ENCODE measurements at regions not wholly inside any gene's neighbourhood (a gene's known extent, or its start where the extent isn't known, plus 50 kb on each side); places are given as distances from the start of the nearest gene placed in this dataset.

DNA sequence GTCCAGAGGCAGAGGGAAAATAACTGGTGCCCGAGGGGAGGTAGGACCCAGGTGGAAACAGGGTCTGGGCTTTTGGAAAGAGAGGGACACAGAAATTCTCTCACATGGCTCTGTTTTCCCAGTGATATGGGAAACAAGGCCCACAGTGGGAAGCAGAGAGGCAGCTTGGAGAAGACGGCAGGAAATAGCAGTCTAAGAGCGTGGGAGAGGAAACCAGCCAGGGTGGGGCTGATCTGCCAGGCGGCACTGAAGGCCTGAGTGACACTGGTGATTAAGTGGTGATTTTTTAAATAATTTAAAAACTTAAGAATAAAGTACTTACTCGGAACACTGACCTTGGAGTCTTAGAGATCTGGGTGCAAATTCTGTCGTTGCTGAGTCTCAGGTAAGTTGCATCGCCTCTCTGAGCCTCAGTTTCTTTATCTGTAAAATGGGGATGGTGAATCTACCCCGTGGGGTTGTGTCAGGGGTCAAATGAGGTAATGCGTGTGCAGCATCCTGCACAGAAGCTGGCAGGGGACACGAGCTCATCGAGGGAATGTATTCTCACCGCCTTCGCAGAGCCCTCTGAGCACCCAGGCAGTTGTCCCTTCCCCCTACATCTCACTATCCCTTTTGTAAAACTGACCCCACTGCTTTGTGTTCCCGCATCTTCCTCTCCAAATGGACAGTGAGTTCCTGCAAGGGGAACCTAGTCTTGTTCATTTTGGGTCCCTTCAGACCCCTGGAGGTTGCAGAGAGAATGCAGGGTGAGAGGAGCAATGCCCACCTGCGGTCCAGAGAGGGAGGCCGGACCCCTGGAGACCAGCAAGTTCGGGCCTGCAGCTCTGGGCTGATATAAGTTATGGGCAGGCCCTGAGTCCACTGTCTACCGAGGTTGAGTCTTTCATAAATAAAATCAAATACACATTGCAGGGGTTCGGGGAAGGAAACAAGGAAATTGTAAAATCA, 228.6 kb upstream of the PMEPA1 start:
- no peak for DNase-seq

DNA sequence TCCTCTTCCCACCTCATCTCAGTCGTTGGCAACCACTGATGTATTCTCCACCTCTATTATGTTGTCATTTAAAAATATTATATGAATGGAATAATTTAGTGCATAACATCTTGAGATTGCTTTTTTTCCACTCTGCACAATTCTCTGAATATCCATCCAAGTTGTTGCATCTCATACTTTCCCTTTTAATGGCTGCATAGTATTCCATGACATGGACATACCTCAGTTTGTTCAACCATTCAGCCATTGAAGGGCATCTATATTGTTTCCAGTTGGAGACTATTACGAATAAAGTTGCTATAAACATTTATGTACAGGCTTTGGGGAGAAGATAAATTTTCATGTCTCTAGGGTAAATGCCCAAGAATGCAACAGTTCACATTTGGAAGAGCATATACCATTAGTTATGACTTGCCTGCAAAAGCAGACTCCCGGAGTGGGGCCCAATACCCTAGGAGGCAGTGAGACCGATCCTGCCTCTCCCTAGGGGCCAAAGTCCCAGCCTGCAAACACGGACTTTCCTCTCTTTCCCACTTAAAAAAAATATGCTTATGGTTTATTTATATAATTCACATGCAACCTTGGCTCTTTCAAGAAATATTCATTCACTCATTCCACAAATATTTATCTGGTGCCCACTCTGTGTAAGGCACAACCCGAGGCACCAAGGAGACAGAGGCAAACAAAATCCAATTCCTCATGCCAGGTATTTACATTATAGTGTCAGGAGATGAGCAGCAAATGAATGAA, 227.0 kb upstream of the PMEPA1 start:
- no peak for DNase-seq

DNA sequence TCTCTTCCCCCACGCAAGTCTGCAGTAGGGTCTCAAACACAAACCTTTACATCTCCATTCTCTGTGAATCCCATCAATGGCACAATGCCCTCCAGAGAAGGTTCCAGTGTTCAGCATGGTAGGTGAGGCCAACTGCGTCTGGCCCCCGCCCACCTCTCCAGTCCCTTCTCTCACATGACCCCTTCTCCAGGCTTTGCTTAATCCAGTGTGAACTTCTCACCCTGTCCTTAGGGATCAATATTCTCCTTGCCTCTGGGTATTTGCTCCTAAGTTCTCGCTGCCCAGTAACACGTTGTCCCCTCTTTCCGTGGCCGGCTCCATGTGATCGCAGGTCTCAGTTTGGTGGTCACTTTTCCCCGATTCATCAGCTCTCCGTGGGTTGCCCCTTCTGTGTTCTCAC, 225.1 kb upstream of the PMEPA1 start:
- DNase-seq, result no peak

DNA sequence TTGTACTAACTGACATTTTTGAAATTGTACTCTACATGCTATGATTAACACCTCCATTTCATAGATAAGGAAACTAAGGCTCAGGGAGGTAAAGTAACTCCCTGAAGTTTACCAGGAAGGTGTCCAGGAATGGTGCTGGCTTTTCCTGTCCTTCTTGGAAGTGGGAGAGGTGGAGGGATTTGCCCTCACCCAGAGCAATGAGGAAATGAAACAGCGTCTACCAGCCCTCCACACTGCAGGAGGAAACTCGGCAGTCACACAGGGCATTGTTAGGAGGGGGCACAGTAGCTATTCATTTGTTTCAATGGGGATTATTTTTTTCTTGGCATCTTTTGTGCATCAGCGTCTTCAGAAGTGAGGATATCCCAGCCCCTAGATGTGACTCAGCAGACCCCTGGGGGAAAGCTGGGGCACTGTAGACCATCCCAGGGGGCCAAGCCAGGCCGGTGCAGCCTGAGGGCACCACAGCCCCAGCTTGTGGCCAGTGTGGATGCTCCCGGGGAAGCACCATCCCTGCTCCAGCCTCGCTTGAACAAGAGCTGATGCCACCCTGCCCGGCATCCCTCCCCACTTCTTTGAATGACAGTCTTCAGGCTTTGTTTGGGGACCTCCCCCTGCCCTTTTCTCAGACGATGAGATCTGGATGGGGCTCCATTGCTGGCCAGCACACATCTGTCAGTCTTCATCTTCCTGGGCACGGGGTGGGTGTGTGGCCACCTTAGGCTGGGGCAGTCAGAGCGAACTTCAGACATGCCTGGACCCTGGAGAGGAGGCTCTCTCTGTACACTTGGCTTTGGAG, 224.4 kb upstream of the PMEPA1 start:
- no peak for DNase-seq

DNA sequence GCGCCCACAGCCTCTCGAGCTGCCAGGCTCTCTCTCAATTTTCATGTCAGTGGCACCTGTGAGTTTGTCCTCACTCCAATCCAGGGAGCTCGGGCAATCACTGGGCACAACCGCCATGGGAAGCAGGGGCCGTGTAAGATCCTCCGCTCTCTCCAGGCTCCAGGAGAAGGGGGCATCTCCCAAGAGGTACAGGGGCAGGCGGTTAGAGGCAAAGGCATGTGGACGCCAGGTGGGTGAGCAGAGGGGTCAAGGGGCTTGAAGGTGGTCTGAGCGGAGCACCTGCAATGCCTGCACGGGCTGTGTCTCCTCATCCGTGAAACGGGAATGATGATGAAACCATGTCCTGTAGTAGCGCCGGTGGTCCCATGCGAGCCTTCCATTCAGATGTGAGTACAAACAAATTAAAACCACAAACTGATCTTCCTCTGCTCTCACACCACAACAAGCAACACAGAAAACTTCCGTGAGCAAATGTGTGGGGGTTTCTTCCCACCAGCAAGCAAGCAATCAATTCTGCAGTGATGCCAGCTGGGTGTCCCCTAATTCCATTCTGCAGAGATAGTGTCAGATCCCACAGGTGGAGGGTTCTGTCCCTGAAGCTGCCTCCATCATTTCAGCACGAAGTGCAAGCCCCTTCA, 222.5 kb upstream of the PMEPA1 start:
- no peak for DNase-seq

DNA sequence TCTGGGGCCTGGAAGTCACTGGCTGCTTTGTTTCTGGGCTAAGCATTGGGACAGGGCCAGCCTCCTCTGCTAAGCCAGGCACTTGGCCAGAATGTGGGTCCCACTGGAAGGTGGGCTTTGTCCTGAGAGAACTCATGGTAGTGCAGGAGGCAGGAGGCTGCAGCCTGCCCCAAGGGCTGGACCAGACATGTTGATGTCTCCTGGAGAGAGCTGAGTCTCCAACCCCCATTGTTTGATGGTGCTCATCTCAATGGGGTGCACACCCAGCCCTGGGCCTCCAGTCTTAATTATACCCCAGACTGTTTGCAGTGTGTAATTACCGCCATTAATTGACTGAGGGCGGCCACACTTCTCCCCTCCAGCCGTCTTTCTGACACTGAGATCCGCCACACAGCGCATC, 220.5 kb upstream of the PMEPA1 start:
- no peak for DNase-seq

DNA sequence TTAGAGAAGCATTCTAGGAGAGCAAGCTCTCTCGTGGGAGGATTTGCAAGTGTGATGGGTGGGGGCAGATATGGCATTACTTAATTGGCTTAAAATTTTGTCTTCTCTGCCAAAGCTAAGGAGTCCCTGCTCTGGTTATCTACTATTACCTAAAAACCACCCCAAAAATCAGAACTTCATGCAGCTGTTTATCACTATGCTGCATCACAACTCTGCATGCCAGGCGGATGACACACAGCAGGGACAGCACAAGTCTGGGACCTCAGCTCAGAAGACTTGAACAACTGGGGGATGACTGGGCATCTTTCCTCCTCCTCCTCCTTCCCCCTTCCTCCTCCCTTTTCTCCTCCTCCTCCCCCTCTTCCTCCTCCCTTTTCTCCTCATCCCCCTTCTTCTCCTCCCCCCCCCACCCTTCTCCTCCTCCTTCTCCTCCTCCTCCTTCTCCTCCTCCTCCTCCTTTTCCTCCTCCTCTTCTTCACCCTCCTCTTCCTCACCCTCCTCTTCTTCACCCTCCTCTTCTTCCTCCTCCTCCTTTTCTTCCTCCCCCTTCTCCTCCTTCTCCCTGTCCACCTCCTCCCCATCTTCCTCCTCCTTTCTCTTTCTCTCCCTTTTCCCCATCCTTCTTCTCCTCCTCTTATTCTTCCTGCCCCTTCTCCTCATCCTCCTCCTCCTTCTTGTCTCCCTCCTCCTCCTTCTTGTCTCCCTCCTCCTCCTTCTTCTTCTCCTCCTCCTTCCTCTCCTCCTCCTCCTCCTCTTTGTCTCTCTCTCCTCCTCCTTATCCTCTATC, 218.6 kb upstream of the PMEPA1 start:
- no peak for DNase-seq

DNA sequence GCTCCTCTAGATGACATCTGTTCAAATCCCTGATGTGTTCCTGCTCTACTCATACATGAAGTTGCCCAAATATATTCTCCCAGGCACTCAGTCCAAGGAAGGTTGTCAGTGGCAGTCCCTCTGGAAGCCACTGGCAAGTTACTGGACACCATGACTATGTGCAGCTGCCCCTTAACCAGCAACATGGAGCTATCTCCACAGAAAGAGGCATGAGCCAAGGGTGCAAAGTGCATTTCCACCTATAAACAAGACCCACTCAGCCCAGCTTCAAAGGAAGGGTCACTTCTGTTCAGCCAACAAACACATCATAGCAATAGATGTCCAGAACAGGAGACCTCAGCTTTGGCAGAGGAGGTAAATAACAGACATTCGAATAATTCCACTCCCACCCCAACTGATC, 217.6 kb upstream of the PMEPA1 start:
- DNase-seq, result no peak

DNA sequence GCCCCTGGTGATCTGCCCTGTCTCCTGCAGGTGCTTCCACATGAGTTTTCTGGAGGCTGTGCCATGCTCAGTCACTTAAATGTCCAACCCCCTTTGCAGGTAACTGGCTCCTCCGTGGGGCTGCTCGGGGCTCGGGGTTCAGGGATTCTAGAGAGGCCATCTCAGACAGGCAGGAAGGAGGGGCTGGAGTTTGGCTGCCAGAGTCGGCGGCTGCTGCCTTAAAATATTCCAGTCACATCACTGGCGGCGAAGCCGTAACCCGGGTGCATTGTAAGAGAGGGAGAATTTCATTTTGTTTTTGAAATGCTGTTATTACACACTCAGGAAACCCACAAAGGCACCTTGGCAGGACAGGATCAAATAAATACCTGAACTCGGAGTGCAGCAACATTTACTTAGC, 212.9 kb upstream of the PMEPA1 start:
- DNase-seq, result no peak

DNA sequence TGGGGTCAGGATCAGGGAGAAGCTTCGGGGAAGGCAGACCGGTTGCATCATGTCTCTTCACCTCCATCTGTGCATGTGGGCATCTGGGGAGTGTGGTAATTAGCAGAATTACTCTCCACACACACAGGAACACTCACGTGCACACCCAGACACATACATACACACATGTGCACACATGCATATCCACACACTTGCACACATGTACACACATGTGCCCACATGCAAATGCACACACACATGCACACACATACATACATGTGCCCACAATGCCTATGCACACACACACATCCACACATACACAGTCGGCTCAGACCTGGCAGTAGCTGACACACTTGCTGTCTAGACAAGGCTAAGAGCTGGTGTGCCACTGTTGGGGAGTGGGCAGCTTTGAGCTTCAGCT, 212.3 kb upstream of the PMEPA1 start:
- DNase-seq, result no peak

DNA sequence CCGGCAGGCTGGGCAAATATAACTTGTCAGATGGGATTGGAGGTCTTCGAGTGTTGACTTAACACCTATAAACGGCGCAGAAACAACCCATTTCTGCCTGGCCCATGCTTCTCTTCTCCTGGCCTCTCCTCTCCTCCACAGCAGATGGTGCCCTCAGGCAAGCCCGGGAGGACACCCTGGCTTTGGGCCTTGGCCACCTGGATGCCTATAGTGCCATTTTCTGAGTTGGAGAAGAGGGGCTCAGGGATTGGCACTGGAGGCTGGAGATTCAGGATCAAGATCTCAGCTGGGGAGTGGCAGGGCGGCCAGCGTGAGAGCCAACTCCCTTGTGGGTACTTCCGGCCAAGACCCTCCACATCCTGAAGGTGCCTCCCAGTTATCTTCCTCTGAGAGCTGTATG, 211.9 kb upstream of the PMEPA1 start:
- peak; percentile 7 for DNase-seq

DNA sequence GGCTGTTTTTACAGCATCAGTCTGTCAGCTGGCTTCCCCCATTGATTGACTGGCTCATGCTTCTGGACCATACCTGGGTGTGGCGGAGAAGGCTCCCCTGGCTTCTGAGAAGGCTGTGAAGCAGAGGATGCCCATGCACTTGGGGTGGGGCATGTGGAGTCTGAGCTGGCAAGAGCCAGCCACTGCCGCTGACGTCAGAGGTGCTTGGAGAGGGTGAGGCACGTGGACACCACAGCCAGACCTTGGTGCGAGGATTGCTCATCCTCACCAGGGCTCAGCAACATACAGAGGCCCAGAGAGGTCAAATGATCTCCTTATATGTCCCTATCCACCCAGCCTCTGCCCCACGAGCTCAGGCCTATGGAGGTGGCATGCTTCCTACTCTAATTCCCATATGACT, 211.2 kb upstream of the PMEPA1 start:
- no peak for DNase-seq

DNA sequence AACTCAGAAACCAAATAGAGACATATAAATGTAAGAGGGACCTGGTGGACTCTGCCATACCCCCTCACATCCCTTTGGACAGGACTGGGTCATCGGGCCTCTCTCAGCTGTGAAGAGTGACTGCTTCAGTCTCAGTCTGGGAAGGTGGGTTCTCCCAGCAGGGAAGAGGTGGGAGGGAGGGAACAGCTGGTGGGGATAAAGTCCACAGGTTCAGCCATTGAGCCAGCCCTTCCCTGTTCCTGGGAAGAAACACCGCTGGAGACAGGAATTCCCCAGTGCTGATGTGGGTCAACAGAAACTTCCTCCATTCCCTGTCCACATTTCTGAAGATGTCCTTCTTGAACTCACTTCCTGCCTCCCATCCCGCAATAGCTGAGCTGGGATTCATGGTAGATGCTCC, 209.2 kb upstream of the PMEPA1 start:
- DNase-seq, result no peak

DNA sequence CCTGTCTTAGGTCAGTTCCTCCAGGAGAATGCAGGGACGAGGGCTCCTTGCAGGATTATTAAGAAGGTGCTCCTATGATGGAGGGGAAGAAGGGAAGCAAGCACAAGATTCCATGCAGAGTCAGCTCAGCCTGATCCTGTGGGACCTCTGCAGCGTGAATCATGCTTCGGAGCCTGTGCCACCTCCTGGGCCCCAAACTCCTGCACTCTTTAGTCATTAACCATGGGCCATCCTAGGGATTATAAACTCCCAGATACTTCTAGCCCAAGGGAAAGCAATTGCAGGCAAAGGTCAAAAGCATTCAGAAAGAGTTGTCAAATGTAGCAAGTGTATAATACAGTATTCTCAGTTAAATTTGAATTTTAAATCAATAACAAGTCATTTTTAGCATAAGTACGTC, 208.7 kb upstream of the PMEPA1 start:
- DNase-seq, result no peak

DNA sequence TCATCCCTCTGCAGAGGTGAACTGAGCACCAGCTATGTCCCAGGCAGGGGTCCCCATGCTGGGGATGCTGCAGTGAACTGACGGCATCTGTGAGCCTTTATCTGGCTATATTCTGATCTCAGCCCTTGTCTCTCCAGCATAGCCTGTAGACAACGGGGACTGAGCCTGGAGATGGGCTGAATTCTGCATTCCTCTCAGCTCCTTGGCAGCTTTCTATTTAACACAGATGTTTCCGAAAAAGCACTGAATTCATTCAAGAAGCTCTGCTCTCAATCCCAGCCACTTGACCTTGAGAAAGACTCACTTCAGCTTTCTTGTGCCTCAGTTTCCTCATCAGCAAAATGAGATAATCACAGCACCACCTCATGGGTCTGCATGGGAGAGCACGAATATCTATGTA, 204.4 kb upstream of the PMEPA1 start:
- DNase-seq, result no peak

DNA sequence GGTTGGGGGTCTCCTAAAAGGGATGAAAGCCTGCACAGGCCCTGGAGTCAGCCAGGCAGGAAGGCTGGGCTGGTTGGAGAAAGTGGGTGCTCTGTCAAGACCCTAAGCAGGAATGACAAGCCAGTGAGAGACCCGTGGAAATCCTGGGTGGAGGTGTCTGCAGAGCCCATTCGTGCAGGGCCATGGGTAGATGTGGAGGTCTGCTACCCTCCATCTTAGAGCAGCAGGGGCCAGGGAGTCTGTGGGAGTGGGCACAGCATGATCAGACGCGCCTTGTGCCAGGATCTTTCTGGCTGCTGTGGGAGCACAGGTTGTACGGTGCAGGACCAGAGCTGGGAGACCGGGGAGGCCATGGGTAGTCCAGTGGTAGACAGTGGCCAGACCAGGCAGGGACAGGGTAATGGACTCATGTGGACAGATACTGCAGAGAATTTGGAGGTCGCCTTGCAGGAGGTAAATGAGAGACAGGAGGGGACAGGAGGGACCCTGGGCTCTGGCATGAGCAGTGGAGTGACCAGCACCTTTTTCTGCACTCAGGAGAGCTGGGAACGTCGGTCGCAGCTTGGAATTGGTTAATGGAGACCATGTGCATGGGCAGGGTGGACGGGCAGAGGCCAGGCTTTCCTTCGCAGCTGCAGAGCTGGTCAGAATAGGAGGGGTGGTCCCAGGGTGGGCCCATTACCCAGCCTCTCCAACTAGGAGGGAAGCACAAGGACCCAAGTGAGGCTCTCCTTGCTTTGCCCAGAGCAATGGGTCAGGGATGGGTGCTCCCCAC, 203.5 kb upstream of the PMEPA1 start:
- no peak for DNase-seq

DNA sequence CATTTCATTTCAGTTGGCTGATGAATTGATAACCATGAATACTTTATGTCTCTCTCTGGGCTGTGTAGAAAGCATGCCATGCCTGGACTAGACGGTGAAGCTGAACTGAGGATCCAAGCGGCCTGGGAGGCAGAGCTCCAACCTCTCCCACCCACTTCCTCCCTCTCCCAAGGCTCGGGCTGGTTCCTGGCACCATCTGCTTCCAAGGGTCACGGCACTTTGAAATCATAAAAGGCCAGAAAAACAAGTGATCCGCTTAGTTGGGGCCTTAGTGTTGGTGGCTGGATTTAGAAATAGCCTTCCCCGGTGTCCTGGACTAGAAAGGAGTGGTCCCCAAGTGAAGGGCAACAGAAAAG, 202.4 kb upstream of the PMEPA1 start:
- no peak for DNase-seq

DNA sequence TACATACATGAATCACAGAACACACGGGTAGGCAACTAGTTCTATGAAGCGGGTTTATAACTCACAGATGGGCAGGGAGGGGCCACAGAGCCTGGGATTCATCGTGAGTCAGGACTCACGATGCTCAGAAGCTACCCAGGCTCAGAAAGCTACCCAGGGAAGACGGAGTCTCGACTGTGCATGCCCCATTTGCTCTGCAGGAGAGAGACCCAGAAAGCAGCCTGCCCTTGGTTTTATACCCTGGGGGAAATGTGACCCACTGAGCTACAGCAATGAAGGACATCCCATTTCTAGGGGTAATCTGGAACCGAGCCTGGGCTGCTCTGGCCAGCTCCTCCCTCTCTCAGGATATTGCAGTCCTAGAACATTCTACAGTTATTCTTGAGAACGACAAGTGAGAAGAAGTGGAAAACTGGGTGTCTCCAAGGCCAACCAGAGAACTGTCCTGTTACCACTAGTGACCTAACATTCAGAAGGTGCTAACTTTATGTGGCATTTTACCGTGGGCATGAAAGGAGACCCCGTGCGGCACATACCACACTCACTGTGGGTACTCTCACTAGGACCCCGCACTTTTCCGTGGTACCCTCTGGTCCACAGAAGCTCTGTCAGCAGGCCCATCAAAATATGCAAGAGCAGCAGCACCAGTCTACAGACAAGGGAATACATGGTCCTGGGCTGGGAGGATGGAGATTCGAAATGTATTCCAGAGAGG, 201.9 kb upstream of the PMEPA1 start:
- DNase-seq, result no peak

DNA sequence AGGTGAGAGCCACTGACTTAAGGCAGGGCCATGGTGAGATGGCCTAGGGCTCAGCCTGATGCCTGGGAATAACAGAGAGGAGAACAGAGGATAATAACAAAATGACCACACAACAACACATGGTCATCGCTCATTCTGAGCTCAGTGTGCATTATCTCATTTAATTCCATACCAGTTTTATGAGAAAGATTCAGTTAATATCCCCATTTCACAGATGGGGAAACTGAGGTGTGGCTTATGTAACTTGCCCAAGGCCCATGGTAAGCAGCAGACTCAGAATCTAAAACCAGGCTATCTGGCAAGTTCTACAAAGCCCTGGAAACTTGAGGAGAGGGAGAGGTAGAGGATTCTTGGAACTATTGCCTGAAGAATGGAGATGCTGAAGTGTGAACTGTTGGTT, 200.9 kb upstream of the PMEPA1 start:
- DNase-seq, result no peak

DNA sequence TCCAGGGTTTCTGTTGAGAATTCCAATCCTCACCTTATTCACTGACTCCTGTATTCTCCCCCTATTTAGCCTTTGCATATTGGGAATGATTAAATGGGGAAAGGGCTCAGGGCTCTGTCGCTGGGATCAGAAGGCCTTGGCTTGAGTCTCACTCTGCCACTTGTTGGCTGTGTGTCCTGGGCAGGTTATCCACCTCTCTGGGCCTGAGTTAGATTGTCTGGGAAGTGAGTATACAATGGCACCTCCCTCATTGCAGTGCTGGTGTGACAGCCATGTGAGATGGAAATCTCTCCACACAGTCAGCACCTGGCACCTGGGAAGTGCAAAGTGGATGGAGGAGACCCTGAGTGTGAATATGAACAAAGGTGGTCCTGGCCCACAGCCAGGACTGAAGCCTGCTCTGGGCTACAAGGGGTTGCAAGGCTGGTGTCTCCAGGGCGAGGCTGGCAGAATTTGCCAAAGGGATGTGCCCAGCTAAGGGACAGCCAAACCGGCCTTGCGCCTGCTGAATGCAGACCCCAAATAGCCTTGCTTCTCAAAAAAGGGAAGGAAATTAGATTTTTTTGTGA, 200.0 kb upstream of the PMEPA1 start:
- no peak for DNase-seq
